ENCODE measurements at regions not wholly inside any gene's neighbourhood (a gene's known extent, or its start where the extent isn't known, plus 50 kb on each side); places are given as distances from the start of the nearest gene placed in this dataset.
A peak's percentile ranks its signal among the peaks of the same experiment; 100 is the strongest.

DNA sequence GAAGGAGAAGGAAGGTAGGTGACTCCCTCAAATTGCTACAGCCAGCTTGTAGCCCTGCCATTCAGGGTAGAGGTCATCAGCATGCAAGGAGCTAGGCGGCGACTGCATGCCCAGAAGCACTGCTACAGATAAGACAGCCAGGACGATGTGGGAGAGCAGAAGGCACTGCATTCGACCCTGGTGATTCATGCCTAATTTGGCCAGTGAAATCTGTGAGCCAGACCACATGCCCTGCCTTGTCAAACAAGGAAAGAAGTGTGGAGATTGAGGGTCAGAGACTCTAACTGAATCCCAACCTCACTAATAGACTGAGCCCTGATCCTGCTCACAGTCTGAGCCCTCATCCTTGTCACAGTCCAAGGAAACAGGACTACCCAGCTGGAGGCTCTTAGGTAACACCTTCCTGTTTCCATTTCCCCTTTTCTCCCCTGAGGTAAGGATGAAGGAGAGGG is 86.6 kb downstream of the LINGO1 start:
- H3F3A ChIP-seq (replicated peaks; ENCODE audit: insufficient read depth), result no peaks in the 10 kb centered on the region
- peak overlapping the region; percentile 34; the same call in 1 of the 2 replicates for H3K4me2 ChIP-seq
- no peaks in the 10 kb centered on the region for H3K9me3 ChIP-seq
- H3K27me3 ChIP-seq (ENCODE audit: insufficient read depth), result no peaks in the 10 kb centered on the region
- no peaks in the 10 kb centered on the region for H3K36me3 ChIP-seq (replicated peaks in 1 of 2; ENCODE audit: control insufficient read depth in 1 of 2, insufficient read depth in 2 of 2, low read length in 1 of 2)
- no peaks in the 10 kb centered on the region for H4K20me1 ChIP-seq (ENCODE audit: insufficient read depth)
- 4% methylated on average over 3 of the region's 4 CpGs for WGBS (ENCODE audit: low lambda C conversion rate)
- H3K9me2 ChIP-seq, result no peaks in the 10 kb centered on the region
- no peaks in the 10 kb centered on the region for H3K79me2 ChIP-seq (ENCODE audit: insufficient read depth)
- peak; percentile 54 for DNase-seq
- peaks cover 16 to 25% of the 10 kb centered on the region in 2 experiments; a peak in 3 of 4 replicates for H3K4me1 ChIP-seq (ENCODE audit: control insufficient read depth in 1 of 2, insufficient read depth in 2 of 2, low read depth in 1 of 2, low read length in 1 of 2)
- no peak overlapping the region for H3K4me3 ChIP-seq (ENCODE audit: low read depth in 2 of 2, low read length in 1 of 2)
- H2AFZ ChIP-seq (ENCODE audit: low read depth), result no peak overlapping the region; the same call in 1 of the 2 replicates
- ChIA-PET CTCF (interaction anchor here (0.7 to 6.0 kb wide), 5 partner anchors 9 to 426 kb away, joined by 3 to 134 read pairs (median 3); partner anchors contain the start of gene LINGO1), POLR2A (no interaction called here)
- no peak overlapping the region for H3K9ac ChIP-seq
- peak overlapping the region in 1 of 2 experiments; percentile 35; a peak in 1 of 4 replicates for H3K27ac ChIP-seq (ENCODE audit: low read depth in 2 of 2, low read length in 1 of 2)
- TF ChIP-seq RAD21 (IDR thresholded peaks at IDR 0.05; ENCODE audit: low read length), result 0 out of 2 replicates have a peak, but pooled peaks have one; percentile 8
- no peak for TF ChIP-seq SIN3A (IDR thresholded peaks at IDR 0.05; ENCODE audit: borderline replicate concordance, low read depth, low read length)
- no peak for TF ChIP-seq MEF2A (IDR thresholded peaks at IDR 0.05; ENCODE audit: borderline replicate concordance, low read depth)
- TF ChIP-seq TCF12 (IDR thresholded peaks at IDR 0.05), result no peak; the same call in 1 of the 2 replicates
- TF ChIP-seq NRF1 (IDR thresholded peaks at IDR 0.05; ENCODE audit: low read depth, low read length), result no peak
- TF ChIP-seq, protein P1, sequence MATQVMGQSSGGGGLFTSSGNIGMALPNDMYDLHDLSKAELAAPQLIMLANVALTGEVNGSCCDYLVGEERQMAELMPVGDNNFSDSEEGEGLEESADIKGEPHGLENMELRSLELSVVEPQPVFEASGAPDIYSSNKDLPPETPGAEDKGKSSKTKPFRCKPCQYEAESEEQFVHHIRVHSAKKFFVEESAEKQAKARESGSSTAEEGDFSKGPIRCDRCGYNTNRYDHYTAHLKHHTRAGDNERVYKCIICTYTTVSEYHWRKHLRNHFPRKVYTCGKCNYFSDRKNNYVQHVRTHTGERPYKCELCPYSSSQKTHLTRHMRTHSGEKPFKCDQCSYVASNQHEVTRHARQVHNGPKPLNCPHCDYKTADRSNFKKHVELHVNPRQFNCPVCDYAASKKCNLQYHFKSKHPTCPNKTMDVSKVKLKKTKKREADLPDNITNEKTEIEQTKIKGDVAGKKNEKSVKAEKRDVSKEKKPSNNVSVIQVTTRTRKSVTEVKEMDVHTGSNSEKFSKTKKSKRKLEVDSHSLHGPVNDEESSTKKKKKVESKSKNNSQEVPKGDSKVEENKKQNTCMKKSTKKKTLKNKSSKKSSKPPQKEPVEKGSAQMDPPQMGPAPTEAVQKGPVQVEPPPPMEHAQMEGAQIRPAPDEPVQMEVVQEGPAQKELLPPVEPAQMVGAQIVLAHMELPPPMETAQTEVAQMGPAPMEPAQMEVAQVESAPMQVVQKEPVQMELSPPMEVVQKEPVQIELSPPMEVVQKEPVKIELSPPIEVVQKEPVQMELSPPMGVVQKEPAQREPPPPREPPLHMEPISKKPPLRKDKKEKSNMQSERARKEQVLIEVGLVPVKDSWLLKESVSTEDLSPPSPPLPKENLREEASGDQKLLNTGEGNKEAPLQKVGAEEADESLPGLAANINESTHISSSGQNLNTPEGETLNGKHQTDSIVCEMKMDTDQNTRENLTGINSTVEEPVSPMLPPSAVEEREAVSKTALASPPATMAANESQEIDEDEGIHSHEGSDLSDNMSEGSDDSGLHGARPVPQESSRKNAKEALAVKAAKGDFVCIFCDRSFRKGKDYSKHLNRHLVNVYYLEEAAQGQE (IDR thresholded peaks at IDR 0.05; ENCODE audit: low read depth, low read length), result no peak
- TF ChIP-seq, protein P2, sequence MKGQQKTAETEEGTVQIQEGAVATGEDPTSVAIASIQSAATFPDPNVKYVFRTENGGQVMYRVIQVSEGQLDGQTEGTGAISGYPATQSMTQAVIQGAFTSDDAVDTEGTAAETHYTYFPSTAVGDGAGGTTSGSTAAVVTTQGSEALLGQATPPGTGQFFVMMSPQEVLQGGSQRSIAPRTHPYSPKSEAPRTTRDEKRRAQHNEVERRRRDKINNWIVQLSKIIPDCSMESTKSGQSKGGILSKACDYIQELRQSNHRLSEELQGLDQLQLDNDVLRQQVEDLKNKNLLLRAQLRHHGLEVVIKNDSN (IDR thresholded peaks at IDR 0.05; ENCODE audit: borderline replicate concordance, low read depth), result peak; percentile 48; the same call in 1 of the 2 replicates
- TF ChIP-seq TEAD4 (IDR thresholded peaks at IDR 0.05; ENCODE audit: borderline replicate concordance, insufficient read depth), result no peak
- TF ChIP-seq, protein P3, sequence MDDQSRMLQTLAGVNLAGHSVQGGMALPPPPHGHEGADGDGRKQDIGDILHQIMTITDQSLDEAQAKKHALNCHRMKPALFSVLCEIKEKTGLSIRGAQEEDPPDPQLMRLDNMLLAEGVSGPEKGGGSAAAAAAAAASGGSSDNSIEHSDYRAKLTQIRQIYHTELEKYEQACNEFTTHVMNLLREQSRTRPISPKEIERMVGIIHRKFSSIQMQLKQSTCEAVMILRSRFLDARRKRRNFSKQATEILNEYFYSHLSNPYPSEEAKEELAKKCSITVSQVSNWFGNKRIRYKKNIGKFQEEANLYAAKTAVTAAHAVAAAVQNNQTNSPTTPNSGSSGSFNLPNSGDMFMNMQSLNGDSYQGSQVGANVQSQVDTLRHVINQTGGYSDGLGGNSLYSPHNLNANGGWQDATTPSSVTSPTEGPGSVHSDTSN (IDR thresholded peaks at IDR 0.05), result peak; percentile 37; the same call in 1 of the 2 replicates
- TF ChIP-seq EP300 (IDR thresholded peaks at IDR 0.05; ENCODE audit: borderline replicate concordance in 1 of 2, low read depth in 1 of 2, low read length in 1 of 2), result 0 out of 4 replicates have a peak, but pooled peaks of 1 of the 2 experiments have one; percentile 13
- TF ChIP-seq EZH2phosphoT487 (IDR thresholded peaks at IDR 0.05; ENCODE audit: borderline replicate concordance, low read depth), result no peak
- TF ChIP-seq JUND (IDR thresholded peaks at IDR 0.05), result no peak; the same call in 1 of the 2 replicates
- TF ChIP-seq RCOR1 (IDR thresholded peaks at IDR 0.05; ENCODE audit: low read length), result no peak
- no peak for TF ChIP-seq RFX5 (IDR thresholded peaks at IDR 0.05; ENCODE audit: low read length)
- no peak for TF ChIP-seq ELF1 (IDR thresholded peaks at IDR 0.05)
- no peak for TF ChIP-seq FOXJ3 (CRISPR knock-in tag; IDR thresholded peaks at IDR 0.05)
- TF ChIP-seq, protein P4, sequence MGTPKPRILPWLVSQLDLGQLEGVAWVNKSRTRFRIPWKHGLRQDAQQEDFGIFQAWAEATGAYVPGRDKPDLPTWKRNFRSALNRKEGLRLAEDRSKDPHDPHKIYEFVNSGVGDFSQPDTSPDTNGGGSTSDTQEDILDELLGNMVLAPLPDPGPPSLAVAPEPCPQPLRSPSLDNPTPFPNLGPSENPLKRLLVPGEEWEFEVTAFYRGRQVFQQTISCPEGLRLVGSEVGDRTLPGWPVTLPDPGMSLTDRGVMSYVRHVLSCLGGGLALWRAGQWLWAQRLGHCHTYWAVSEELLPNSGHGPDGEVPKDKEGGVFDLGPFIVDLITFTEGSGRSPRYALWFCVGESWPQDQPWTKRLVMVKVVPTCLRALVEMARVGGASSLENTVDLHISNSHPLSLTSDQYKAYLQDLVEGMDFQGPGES (IDR thresholded peaks at IDR 0.05; ENCODE audit: low read depth, low read length), result peak; percentile 35; the same call in 1 of the 2 replicates
- no peak for TF ChIP-seq GATA2 (CRISPR knock-in tag; IDR thresholded peaks at IDR 0.05)
- TF ChIP-seq, protein P5, sequence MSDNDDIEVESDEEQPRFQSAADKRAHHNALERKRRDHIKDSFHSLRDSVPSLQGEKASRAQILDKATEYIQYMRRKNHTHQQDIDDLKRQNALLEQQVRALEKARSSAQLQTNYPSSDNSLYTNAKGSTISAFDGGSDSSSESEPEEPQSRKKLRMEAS (IDR thresholded peaks at IDR 0.05; ENCODE audit: low read depth), result peak; percentile 67; the same call in 1 of the 2 replicates
- TF ChIP-seq, protein P6, sequence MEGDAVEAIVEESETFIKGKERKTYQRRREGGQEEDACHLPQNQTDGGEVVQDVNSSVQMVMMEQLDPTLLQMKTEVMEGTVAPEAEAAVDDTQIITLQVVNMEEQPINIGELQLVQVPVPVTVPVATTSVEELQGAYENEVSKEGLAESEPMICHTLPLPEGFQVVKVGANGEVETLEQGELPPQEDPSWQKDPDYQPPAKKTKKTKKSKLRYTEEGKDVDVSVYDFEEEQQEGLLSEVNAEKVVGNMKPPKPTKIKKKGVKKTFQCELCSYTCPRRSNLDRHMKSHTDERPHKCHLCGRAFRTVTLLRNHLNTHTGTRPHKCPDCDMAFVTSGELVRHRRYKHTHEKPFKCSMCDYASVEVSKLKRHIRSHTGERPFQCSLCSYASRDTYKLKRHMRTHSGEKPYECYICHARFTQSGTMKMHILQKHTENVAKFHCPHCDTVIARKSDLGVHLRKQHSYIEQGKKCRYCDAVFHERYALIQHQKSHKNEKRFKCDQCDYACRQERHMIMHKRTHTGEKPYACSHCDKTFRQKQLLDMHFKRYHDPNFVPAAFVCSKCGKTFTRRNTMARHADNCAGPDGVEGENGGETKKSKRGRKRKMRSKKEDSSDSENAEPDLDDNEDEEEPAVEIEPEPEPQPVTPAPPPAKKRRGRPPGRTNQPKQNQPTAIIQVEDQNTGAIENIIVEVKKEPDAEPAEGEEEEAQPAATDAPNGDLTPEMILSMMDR (IDR thresholded peaks at IDR 0.05), result no peak
- peak; percentile 61; the same call in 1 of the 2 replicates for TF ChIP-seq MXI1 (IDR thresholded peaks at IDR 0.05; ENCODE audit: low read depth, low read length)
- no peak for TF ChIP-seq SMC3 (IDR thresholded peaks at IDR 0.05; ENCODE audit: low read depth, low read length)
- no peak for TF ChIP-seq CHD2 (IDR thresholded peaks at IDR 0.05; ENCODE audit: low read length, partially characterized antibody)
- TF ChIP-seq FOXM1 (IDR thresholded peaks at IDR 0.05; ENCODE audit: low read depth), result no peak
